Neural progenitor cell (in vitro differentiated cells): ENCODE measurements at regions not wholly inside any gene's neighbourhood (a gene's known extent, or its start where the extent isn't known, plus 50 kb on each side); places are given as distances from the start of the nearest gene placed in this dataset.

Experiments
- EZH2 ChIP-seq: fragments of 200-600 bp; sonication (generic); IDR thresholded peaks from 2 replicates; pipeline ENCODE4 v1.6.1; 2017; ENCODE audit warnings: antibody characterized with exemption, mild to moderate bottlenecking, moderate library complexity
- EZH2phosphoT487 ChIP-seq: fragments of 200-600 bp; sonication (generic); IDR thresholded peaks from 2 replicates; pipeline ENCODE4 v1.6.1; 2017; ENCODE audit warnings: antibody characterized with exemption
- TF ChIP-seq, protein P1 (sequence below): fragments of 200-600 bp; sonication (generic); IDR thresholded peaks from 2 replicates; pipeline ENCODE4 v1.5.1; 2017; ENCODE audit warnings: antibody characterized with exemption, mild to moderate bottlenecking

DNA sequence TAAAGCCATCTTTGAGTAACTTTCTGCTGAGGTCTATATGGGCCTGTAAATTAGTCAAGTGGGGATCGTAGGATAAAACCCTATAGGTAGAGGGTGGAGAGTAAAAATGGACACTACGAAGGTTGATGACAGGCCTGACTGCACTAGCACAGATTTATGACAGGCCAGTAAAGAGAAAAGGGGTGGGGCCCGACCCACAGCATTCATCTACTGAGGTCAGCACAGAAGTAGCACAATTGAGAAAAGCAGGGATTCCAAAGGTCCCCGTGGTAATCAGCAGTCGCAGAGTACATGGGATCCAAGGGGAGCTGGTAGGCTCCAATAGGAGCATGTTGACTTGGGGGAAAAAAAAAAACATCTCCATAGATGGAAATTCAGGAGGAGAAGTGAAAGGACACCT lies 660.4 kb downstream of the TFAP2A start:
- TF ChIP-seq, protein P1, sequence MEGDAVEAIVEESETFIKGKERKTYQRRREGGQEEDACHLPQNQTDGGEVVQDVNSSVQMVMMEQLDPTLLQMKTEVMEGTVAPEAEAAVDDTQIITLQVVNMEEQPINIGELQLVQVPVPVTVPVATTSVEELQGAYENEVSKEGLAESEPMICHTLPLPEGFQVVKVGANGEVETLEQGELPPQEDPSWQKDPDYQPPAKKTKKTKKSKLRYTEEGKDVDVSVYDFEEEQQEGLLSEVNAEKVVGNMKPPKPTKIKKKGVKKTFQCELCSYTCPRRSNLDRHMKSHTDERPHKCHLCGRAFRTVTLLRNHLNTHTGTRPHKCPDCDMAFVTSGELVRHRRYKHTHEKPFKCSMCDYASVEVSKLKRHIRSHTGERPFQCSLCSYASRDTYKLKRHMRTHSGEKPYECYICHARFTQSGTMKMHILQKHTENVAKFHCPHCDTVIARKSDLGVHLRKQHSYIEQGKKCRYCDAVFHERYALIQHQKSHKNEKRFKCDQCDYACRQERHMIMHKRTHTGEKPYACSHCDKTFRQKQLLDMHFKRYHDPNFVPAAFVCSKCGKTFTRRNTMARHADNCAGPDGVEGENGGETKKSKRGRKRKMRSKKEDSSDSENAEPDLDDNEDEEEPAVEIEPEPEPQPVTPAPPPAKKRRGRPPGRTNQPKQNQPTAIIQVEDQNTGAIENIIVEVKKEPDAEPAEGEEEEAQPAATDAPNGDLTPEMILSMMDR = no peak
- TF ChIP-seq EZH2 (no peak), EZH2phosphoT487 (no peak)
